ENCODE measurements at regions not wholly inside any gene's neighbourhood (a gene's known extent, or its start where the extent isn't known, plus 50 kb on each side); places are given as distances from the start of the nearest gene placed in this dataset.

DNA sequence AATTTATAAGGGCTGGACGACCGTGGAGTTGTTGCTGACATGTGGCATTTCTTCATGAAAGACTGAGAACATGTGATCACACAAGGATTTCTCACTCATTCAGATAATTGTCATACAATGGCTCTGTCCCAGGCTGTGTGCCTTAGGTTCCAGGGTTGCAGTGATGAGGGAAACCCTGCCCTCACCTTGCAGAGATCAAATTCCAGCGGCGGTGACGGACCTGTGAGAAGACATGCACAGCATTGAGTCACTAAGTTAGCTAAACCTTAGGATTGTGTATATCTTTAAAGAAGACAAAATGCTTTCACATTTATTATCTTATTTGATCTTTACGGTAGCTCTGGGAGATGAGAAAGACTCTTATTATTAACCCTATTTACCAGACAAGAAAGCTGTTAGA lies 1029.1 kb downstream of the BCL11B start:
- Mint-ChIP-seq H3K4me3 (ENCODE audit: unreplicated experiment) (no peak overlapping the region), H3K36me3 (ENCODE audit: unreplicated experiment) (no peaks in the 10 kb centered on the region), H3K9me3 (ENCODE audit: unreplicated experiment) (peaks cover 2% of the 10 kb centered on the region), H3K27ac (ENCODE audit: unreplicated experiment) (no peak overlapping the region), H3K4me1 (ENCODE audit: low read depth, unreplicated experiment) (no peaks in the 10 kb centered on the region), H3K27me3 (ENCODE audit: unreplicated experiment) (no peaks in the 10 kb centered on the region)
- TF ChIP-seq, protein P1, sequence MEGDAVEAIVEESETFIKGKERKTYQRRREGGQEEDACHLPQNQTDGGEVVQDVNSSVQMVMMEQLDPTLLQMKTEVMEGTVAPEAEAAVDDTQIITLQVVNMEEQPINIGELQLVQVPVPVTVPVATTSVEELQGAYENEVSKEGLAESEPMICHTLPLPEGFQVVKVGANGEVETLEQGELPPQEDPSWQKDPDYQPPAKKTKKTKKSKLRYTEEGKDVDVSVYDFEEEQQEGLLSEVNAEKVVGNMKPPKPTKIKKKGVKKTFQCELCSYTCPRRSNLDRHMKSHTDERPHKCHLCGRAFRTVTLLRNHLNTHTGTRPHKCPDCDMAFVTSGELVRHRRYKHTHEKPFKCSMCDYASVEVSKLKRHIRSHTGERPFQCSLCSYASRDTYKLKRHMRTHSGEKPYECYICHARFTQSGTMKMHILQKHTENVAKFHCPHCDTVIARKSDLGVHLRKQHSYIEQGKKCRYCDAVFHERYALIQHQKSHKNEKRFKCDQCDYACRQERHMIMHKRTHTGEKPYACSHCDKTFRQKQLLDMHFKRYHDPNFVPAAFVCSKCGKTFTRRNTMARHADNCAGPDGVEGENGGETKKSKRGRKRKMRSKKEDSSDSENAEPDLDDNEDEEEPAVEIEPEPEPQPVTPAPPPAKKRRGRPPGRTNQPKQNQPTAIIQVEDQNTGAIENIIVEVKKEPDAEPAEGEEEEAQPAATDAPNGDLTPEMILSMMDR (IDR thresholded peaks at IDR 0.05; ENCODE audit: partially characterized antibody, unreplicated experiment), result no peak
- no peak for DNase-seq

DNA sequence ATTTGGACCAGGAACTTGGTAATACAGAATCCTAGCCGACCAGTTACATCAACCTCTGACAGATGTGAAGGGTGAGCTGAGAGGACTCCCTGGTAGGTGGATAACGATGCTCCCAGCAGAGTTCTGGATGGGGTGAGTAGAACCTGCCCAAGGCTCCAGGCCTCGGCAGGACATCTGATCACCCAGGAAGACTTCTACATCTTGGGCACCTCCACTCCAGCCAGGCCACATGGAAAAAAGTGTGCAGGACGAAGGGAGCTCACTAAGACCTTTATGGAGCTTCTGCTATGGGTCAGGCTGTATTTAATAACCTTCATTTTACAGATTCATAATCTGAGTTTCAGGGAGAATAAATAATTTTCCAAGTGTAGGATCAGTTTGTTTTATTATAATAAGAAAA lies 1028.7 kb downstream of the BCL11B start:
- H3K27ac Mint-ChIP-seq (ENCODE audit: unreplicated experiment), result no peak overlapping the region
- H3K4me1 Mint-ChIP-seq (ENCODE audit: low read depth, unreplicated experiment), result no peaks in the 10 kb centered on the region
- H3K27me3 Mint-ChIP-seq (ENCODE audit: unreplicated experiment), result no peaks in the 10 kb centered on the region
- no peak overlapping the region for H3K4me3 Mint-ChIP-seq (ENCODE audit: unreplicated experiment)
- TF ChIP-seq, protein P1 (IDR thresholded peaks at IDR 0.05; ENCODE audit: partially characterized antibody, unreplicated experiment), result no peak
- DNase-seq, result no peak
- peaks cover 2% of the 10 kb centered on the region for H3K9me3 Mint-ChIP-seq (ENCODE audit: unreplicated experiment)
- no peaks in the 10 kb centered on the region for H3K36me3 Mint-ChIP-seq (ENCODE audit: unreplicated experiment)

DNA sequence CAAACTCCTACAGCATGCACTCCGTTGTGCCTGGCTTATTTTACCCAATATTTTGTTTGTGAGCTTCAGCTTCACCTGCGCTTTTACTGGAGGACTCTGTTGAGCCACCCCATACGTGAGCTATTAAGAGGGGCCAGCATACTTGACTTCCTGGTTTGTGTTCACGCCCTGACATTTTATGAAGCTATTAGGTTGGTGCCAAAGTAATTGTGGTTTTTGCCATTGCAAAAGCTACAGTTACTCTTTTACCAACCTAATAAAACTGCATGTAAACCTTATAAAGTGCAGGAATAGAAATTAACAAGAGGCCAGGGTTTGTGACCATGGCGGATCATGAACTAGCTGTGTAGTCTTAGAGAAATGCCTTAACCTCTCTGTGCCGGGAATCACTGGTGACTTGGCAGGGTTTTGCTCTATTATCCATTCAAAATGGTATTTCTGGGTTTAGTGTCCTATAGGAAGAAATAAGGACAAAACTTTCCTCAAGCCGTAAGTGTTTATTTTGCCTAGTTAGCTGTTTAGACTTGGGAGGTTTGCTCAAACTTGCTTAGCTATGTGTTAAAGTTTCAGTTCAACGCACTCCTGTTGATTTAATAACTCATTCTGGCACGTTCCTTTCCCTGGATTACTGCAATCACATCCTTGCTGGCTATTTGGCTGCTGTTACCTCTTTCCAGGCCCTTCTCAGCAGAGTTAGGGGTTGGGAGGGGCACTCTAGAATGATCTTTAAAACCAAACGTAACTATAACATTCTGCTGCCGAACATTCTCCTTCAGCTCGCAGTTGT lies 1027.6 kb downstream of the BCL11B start:
- H3K36me3 Mint-ChIP-seq (ENCODE audit: unreplicated experiment), result no peaks in the 10 kb centered on the region
- H3K27me3 Mint-ChIP-seq (ENCODE audit: unreplicated experiment), result no peaks in the 10 kb centered on the region
- no peaks in the 10 kb centered on the region for H3K4me1 Mint-ChIP-seq (ENCODE audit: low read depth, unreplicated experiment)
- H3K4me3 Mint-ChIP-seq (ENCODE audit: unreplicated experiment), result no peak overlapping the region
- no peak for DNase-seq
- H3K27ac Mint-ChIP-seq (ENCODE audit: unreplicated experiment), result no peak overlapping the region
- H3K9me3 Mint-ChIP-seq (ENCODE audit: unreplicated experiment), result peaks cover 2% of the 10 kb centered on the region
- TF ChIP-seq, protein P1 (IDR thresholded peaks at IDR 0.05; ENCODE audit: partially characterized antibody, unreplicated experiment), result no peak

DNA sequence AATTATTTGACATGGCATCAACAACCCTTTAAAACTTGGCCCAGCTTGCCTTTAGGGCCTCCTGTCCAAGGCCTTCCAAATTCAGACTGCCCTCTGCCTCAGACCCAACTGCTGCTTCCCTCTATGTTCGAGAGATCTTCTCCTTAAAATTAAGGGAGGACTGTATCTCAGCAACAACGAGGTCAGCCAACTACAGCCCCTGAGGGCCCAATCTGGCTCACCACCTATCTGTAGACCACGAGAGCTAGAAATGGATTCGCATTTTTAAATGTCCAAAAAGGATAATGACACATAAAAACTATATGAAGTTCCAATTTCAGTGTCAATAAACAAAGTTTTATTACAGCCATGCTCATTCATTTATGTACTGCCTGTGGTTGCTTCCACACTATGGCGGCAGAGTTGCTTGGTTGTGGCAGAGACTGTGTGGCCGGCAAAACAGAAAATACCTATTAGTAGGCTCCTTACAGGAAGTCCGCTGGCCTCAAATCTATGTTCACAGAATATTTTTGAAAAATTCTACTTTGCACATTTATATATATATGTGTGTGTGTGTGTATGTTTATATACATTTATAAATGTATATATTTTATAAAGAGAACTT lies 1026.9 kb downstream of the BCL11B start:
- TF ChIP-seq, protein P1 (IDR thresholded peaks at IDR 0.05; ENCODE audit: partially characterized antibody, unreplicated experiment), result no peak
- Mint-ChIP-seq H3K4me3 (ENCODE audit: unreplicated experiment) (no peak overlapping the region), H3K27ac (ENCODE audit: unreplicated experiment) (no peak overlapping the region), H3K27me3 (ENCODE audit: unreplicated experiment) (no peaks in the 10 kb centered on the region), H3K4me1 (ENCODE audit: low read depth, unreplicated experiment) (no peaks in the 10 kb centered on the region), H3K36me3 (ENCODE audit: unreplicated experiment) (no peaks in the 10 kb centered on the region), H3K9me3 (ENCODE audit: unreplicated experiment) (no peaks in the 10 kb centered on the region)
- DNase-seq, result no peak

DNA sequence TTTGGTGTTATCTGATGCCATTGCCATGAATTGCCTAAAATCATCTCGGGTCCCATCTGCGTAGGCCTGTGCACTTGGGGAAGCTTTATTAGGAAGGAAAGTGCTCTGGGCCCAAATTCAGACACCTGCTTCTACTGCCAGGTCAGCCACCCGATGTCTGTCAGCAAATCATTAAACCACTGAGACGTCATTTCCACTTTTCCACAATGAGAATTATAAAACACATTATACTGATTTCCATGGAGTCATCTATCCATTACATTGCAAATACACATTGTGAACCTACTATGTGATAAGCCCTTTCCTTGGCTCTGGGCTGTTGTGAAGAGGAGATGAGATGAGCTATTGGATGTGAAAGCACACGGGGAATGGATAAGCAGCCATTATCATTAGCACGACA lies 1022.9 kb downstream of the BCL11B start:
- H3K36me3 Mint-ChIP-seq (ENCODE audit: unreplicated experiment), result no peaks in the 10 kb centered on the region
- no peak for DNase-seq
- TF ChIP-seq, protein P1 (IDR thresholded peaks at IDR 0.05; ENCODE audit: partially characterized antibody, unreplicated experiment), result no peak
- no peaks in the 10 kb centered on the region for H3K9me3 Mint-ChIP-seq (ENCODE audit: unreplicated experiment)
- no peaks in the 10 kb centered on the region for H3K4me1 Mint-ChIP-seq (ENCODE audit: low read depth, unreplicated experiment)
- no peak overlapping the region for H3K27ac Mint-ChIP-seq (ENCODE audit: unreplicated experiment)
- no peak overlapping the region for H3K4me3 Mint-ChIP-seq (ENCODE audit: unreplicated experiment)
- H3K27me3 Mint-ChIP-seq (ENCODE audit: unreplicated experiment), result peaks cover 2% of the 10 kb centered on the region
